Suprapubic skin (tissue), 4 donors: ENCODE measurements at regions not wholly inside any gene's neighbourhood (a gene's known extent, or its start where the extent isn't known, plus 50 kb on each side); places are given as distances from the start of the nearest gene placed in this dataset.

Experiments used
- DNase-seq, 2 donors: peaks; one replicate each; pipeline ENCODE4 v3.0.0-alpha.2; 2019; ENCODE audit warnings: low spot score in 2 of 2
- H3K27ac ChIP-seq: fragments of 200-600 bp; sonication (generic); one replicate; pipeline ENCODE4 v1.5.1; 2019
- H3K27me3 ChIP-seq: fragments of 200-600 bp; sonication (generic); one replicate; pipeline ENCODE4 v1.5.1; 2019
- H3K36me3 ChIP-seq: fragments of 200-600 bp; sonication (generic); one replicate; pipeline ENCODE4 v1.5.1; 2019
- H3K4me1 ChIP-seq: fragments of 200-600 bp; sonication (generic); one replicate; pipeline ENCODE4 v1.5.1; 2019
- H3K4me3 ChIP-seq: fragments of 200-600 bp; sonication (generic); one replicate; pipeline ENCODE4 v1.5.1; 2019; ENCODE audit warnings: mild to moderate bottlenecking
- H3K9me3 ChIP-seq: fragments of 200-600 bp; sonication (generic); one replicate; pipeline ENCODE4 v1.5.1; 2019
- EP300 ChIP-seq: sonication (generic); formaldehyde crosslinking; IDR thresholded peaks from one replicate; pipeline ENCODE4 v1.6.1; 2017; ENCODE audit warnings: antibody characterized with exemption
- POLR2A ChIP-seq, 2 donors: fragments of 450-650 bp; IDR thresholded peaks; one replicate each; pipeline ENCODE4 v1.6.1; 2017; ENCODE audit warnings: antibody characterized with exemption in 2 of 2, mild to moderate bottlenecking in 2 of 2, moderate library complexity in 2 of 2
- POLR2AphosphoS5 ChIP-seq, 3 donors: sonication (generic); formaldehyde crosslinking; IDR thresholded peaks; one replicate each; pipeline ENCODE4 v1.6.1; 2017; ENCODE audit warnings: antibody characterized with exemption in 3 of 3
- WGBS: methylation state at CpG from one replicate; pipeline ENCODE4 v1.1.5; 2018; 5-methylcytosine and 5-hydroxymethylcytosine counted together
- TF ChIP-seq, protein P1 (sequence below), 2 donors: fragments of 200-600 bp in 1 of 2; fragments of 450-650 bp in 1 of 2; sonication (generic) in 1 of 2; IDR thresholded peaks; one replicate each; pipeline ENCODE4 v1.5.1; 2016 to 2019; ENCODE audit warnings: antibody characterized with exemption in 2 of 2, mild to moderate bottlenecking in 1 of 2, moderate library complexity in 1 of 2

DNA sequence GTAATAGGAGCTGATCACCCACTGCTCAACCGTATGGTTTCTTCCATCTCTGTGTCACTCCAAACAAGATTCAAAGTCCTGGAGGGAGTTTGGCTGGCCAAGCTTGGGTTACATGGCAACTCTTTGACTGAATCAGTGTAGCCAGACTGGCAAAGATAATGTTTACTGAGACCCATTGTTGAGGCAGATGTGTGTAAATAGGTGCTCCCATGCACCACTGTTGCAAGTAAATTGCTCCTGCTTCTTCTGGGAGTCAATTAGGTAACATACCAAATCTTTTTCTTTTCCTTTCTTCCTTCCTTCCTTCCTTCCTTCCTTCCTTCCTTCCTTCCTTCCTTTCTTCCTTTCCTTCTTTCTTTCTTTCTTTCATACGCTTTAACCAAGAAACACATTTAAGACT, 86.3 kb upstream of the DHX40 start:
- DNase-seq = no peak
- WGBS = 85% methylated on average over 2 of the region's 2 CpGs
- TF ChIP-seq POLR2AphosphoS5 (IDR thresholded peaks at IDR 0.05) (no peak), EP300 (no peak), POLR2A (IDR thresholded peaks at IDR 0.05) (no peak)
- TF ChIP-seq, protein P1, sequence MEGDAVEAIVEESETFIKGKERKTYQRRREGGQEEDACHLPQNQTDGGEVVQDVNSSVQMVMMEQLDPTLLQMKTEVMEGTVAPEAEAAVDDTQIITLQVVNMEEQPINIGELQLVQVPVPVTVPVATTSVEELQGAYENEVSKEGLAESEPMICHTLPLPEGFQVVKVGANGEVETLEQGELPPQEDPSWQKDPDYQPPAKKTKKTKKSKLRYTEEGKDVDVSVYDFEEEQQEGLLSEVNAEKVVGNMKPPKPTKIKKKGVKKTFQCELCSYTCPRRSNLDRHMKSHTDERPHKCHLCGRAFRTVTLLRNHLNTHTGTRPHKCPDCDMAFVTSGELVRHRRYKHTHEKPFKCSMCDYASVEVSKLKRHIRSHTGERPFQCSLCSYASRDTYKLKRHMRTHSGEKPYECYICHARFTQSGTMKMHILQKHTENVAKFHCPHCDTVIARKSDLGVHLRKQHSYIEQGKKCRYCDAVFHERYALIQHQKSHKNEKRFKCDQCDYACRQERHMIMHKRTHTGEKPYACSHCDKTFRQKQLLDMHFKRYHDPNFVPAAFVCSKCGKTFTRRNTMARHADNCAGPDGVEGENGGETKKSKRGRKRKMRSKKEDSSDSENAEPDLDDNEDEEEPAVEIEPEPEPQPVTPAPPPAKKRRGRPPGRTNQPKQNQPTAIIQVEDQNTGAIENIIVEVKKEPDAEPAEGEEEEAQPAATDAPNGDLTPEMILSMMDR (IDR thresholded peaks at IDR 0.05) = no peak

DNA sequence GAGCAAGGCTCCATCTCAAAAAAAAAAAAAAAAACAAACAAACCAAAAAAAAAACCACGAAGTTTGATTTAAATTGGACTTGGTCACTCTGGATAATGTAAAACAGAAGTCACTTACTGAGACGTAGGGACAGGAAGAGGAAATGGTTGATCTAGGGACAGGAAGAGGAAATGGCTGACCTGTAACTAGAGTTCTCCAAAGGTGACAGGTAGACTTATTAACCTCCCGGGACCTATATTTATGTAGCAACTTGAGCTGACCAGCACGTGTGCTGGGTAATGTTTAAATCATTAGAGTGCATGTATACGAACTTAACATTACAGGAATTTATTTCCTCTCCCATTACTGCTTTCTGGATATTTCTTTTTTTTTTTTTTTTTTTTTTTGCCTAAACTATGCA, 81.5 kb upstream of the DHX40 start:
- H3K9me3 ChIP-seq = no peaks in the 10 kb centered on the region
- no peak for DNase-seq
- H3K4me1 ChIP-seq = no peaks in the 10 kb centered on the region
- TF ChIP-seq POLR2A (IDR thresholded peaks at IDR 0.05) (no peak), EP300 (no peak), POLR2AphosphoS5 (IDR thresholded peaks at IDR 0.05) (no peak)
- TF ChIP-seq, protein P1 (IDR thresholded peaks at IDR 0.05) = no peak
- H3K27ac ChIP-seq = no peak overlapping the region
- 61% methylated on average over 5 of the region's 5 CpGs for WGBS
- no peaks in the 10 kb centered on the region for H3K36me3 ChIP-seq
- no peak overlapping the region for H3K4me3 ChIP-seq
- H3K27me3 ChIP-seq = no peaks in the 10 kb centered on the region

More for the DNA sequence above, 86.3 kb upstream of the DHX40 start:
- Histone ChIP-seq H3K27ac (no peak overlapping the region), H3K9me3 (no peaks in the 10 kb centered on the region), H3K27me3 (no peaks in the 10 kb centered on the region), H3K36me3 (no peaks in the 10 kb centered on the region), H3K4me3 (no peak overlapping the region), H3K4me1 (no peaks in the 10 kb centered on the region)

DNA sequence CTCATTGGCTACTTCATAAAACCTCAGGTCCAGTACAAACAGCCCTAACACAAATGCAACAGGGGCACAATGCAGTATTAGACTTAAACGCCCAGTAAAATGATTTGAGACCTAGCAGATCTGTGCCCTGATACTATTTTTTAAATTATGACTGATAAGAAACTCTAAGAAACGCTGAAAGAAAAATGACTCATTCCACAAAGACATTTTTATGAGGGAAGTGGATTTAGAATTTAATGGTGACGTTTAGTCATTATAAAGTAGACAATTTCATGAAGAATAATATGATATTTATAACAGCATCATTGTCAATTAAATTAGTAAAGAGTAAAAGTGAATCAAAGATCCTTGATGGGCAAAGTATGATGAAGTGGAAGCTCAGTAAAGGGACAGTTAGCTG, 80.4 kb upstream of the DHX40 start:
- H3K4me1 ChIP-seq = no peaks in the 10 kb centered on the region
- no peaks in the 10 kb centered on the region for H3K9me3 ChIP-seq
- TF ChIP-seq POLR2AphosphoS5 (IDR thresholded peaks at IDR 0.05) = no peak
- TF ChIP-seq EP300 = no peak
- TF ChIP-seq POLR2A (IDR thresholded peaks at IDR 0.05) = no peak
- TF ChIP-seq, protein P1 (IDR thresholded peaks at IDR 0.05) = no peak
- no peak for DNase-seq
- no peaks in the 10 kb centered on the region for H3K36me3 ChIP-seq
- WGBS = 45% methylated on average over 3 of the region's 3 CpGs
- no peak overlapping the region for H3K27ac ChIP-seq
- no peak overlapping the region for H3K4me3 ChIP-seq
- no peaks in the 10 kb centered on the region for H3K27me3 ChIP-seq

DNA sequence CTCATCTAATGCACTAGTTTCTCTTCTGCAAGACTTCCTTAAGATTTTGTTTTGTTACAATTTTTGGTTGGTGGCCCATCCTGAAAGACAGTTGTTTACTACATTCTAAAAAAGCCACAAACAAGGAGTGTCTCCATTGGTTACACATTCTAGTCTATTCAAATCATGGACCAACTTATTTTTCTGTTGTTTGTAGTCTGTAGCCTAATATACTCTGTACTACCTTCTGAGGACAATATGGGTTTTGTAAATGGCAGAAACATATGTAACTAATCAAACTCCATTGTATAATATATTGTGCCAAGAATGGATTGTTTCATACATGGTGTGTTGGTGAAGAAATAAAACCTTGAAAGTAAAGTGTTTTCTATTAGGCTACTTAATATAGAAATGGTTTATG, 79.5 kb upstream of the DHX40 start:
- Histone ChIP-seq H3K4me1 (no peaks in the 10 kb centered on the region), H3K27ac (no peak overlapping the region), H3K36me3 (no peaks in the 10 kb centered on the region), H3K9me3 (no peaks in the 10 kb centered on the region), H3K27me3 (no peaks in the 10 kb centered on the region), H3K4me3 (no peak overlapping the region)
- DNase-seq = no peak
- TF ChIP-seq POLR2AphosphoS5 (IDR thresholded peaks at IDR 0.05) (no peak), POLR2A (IDR thresholded peaks at IDR 0.05) (no peak), EP300 (no peak)
- TF ChIP-seq, protein P1 (IDR thresholded peaks at IDR 0.05) = no peak

DNA sequence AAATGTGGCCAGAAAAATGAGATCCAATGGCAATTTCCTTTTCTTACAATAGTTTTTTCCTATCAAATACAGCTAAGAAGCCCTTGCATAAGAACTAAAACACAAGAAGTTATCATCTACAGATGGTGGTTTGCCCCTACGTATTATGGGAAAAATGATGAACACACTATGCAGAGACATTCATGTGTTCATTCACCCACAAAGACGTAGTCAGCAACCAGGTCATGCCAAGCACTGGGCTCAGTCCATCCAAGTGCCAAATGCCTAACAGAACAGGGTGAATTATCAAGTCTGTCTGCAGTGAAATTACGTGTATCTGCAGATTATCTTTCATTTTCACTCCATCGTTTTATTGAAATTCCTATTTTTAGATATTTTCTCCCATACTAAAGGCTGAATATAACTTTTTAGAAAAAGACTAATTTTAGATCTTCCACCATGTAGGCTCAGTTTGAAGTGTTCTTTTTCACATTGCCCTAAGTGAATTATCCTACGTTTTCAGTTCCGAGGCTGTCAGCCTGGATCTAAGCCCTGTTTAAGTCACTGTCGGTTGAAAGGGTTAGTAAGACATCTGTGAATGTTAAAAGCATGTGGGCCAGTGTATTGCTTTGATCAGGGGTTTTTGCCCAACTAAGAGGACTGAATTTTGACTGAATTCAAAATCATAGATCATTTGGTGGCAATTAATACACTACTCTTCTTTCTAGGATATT, 78.1 kb upstream of the DHX40 start:
- H3K4me1 ChIP-seq = no peaks in the 10 kb centered on the region
- peak in 1 of 2 donors; percentile 47 for DNase-seq
- no peaks in the 10 kb centered on the region for H3K36me3 ChIP-seq
- H3K27me3 ChIP-seq = no peaks in the 10 kb centered on the region
- no peak overlapping the region for H3K4me3 ChIP-seq
- WGBS = 52% methylated on average over 7 of the region's 7 CpGs
- no peak overlapping the region for H3K27ac ChIP-seq
- TF ChIP-seq POLR2A (IDR thresholded peaks at IDR 0.05) = no peak
- TF ChIP-seq POLR2AphosphoS5 (IDR thresholded peaks at IDR 0.05) = no peak
- TF ChIP-seq, protein P1 (IDR thresholded peaks at IDR 0.05) = no peak
- TF ChIP-seq EP300 = no peak
- no peaks in the 10 kb centered on the region for H3K9me3 ChIP-seq
